ENCODE measurements at regions not wholly inside any gene's neighbourhood (a gene's known extent, or its start where the extent isn't known, plus 50 kb on each side); places are given as distances from the start of the nearest gene placed in this dataset.

GRCh38 chr22:48934446-48934845 lies 893.2 kb downstream of the BRD1 start:
- Histone ChIP-seq H3K4me2 (ENCODE audit: low read length) (no peak overlapping the region), H3K27me3 (ENCODE audit: control insufficient read depth, low read length) (no peaks in the 10 kb centered on the region), H3K79me2 (ENCODE audit: control insufficient read depth, low read length) (no peaks in the 10 kb centered on the region), H3K36me3 (ENCODE audit: control insufficient read depth, low read length) (no peaks in the 10 kb centered on the region), H3K9me2 (replicated peaks; ENCODE audit: control insufficient read depth, low read length) (no peaks in the 10 kb centered on the region), H3K27ac (ENCODE audit: low read depth, low read length) (no peak overlapping the region), H3K9me3 (ENCODE audit: control insufficient read depth, insufficient read depth, low read length) (peaks cover 4% of the 10 kb centered on the region; the same call in 1 of the 2 replicates), H3F3A (ENCODE audit: control insufficient read depth, insufficient read depth) (no peaks in the 10 kb centered on the region), H4K20me1 (ENCODE audit: control insufficient read depth, insufficient read depth, low read depth, low read length) (no peaks in the 10 kb centered on the region), H3K4me1 (ENCODE audit: control insufficient read depth, low read length) (no peaks in the 10 kb centered on the region), H3K4me3 (ENCODE audit: low read length) (no peak overlapping the region)
- TF ChIP-seq, protein P1, sequence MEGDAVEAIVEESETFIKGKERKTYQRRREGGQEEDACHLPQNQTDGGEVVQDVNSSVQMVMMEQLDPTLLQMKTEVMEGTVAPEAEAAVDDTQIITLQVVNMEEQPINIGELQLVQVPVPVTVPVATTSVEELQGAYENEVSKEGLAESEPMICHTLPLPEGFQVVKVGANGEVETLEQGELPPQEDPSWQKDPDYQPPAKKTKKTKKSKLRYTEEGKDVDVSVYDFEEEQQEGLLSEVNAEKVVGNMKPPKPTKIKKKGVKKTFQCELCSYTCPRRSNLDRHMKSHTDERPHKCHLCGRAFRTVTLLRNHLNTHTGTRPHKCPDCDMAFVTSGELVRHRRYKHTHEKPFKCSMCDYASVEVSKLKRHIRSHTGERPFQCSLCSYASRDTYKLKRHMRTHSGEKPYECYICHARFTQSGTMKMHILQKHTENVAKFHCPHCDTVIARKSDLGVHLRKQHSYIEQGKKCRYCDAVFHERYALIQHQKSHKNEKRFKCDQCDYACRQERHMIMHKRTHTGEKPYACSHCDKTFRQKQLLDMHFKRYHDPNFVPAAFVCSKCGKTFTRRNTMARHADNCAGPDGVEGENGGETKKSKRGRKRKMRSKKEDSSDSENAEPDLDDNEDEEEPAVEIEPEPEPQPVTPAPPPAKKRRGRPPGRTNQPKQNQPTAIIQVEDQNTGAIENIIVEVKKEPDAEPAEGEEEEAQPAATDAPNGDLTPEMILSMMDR (IDR thresholded peaks at IDR 0.05; ENCODE audit: low read depth, low read length, poor library complexity, severe bottlenecking), result no peak

DNA sequence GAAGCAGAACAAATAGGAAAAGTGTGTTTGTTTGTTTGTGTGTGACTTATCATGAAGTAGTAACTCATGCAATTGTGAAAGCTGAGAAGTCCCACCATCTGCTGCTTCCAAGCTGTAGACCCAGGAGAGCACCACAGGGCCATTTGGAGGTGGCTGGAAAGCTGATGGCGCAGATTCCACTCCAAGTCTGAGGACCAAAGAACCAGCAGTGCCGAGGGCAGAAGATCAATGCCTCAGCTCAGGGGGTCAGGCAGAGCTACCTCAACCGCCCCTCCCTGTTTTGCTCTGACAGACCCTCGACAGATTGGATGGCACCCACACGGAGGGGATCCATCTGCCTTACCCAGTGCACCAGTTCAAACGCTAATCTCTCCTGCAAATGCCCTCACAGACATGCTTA lies 896.2 kb downstream of the BRD1 start:
- no peaks in the 10 kb centered on the region for H3K9me2 ChIP-seq (replicated peaks; ENCODE audit: control insufficient read depth, low read length)
- TF ChIP-seq EZH2phosphoT487 (IDR thresholded peaks at IDR 0.05; ENCODE audit: borderline replicate concordance, low read length), result no peak
- TF ChIP-seq, protein P1 (IDR thresholded peaks at IDR 0.05; ENCODE audit: low read depth, low read length, poor library complexity, severe bottlenecking), result no peak
- H4K20me1 ChIP-seq (ENCODE audit: control insufficient read depth, insufficient read depth, low read depth, low read length), result no peaks in the 10 kb centered on the region
- no peaks in the 10 kb centered on the region for H3K4me1 ChIP-seq (ENCODE audit: control insufficient read depth, low read length)
- no peak overlapping the region for H3K27ac ChIP-seq (ENCODE audit: low read depth, low read length)
- H3K9me3 ChIP-seq (ENCODE audit: control insufficient read depth, insufficient read depth, low read length), result peaks cover 4% of the 10 kb centered on the region; the same call in 1 of the 2 replicates
- no peaks in the 10 kb centered on the region for H3F3A ChIP-seq (ENCODE audit: control insufficient read depth, insufficient read depth)
- no peak overlapping the region for H3K4me2 ChIP-seq (ENCODE audit: low read length)
- no peaks in the 10 kb centered on the region for H3K27me3 ChIP-seq (ENCODE audit: control insufficient read depth, low read length)
- H3K4me3 ChIP-seq (ENCODE audit: low read length), result no peak overlapping the region
- H3K79me2 ChIP-seq (ENCODE audit: control insufficient read depth, low read length), result no peaks in the 10 kb centered on the region
- no peaks in the 10 kb centered on the region for H3K36me3 ChIP-seq (ENCODE audit: control insufficient read depth, low read length)

GRCh38 chr22:48929276-48929790 lies 898.3 kb downstream of the BRD1 start:
- Histone ChIP-seq H3K27ac (ENCODE audit: low read depth, low read length) (no peak overlapping the region), H3K4me3 (ENCODE audit: low read length) (no peak overlapping the region), H3K79me2 (ENCODE audit: control insufficient read depth, low read length) (no peaks in the 10 kb centered on the region), H3K4me2 (ENCODE audit: low read length) (no peak overlapping the region), H3K9me3 (ENCODE audit: control insufficient read depth, insufficient read depth, low read length) (peaks cover 2% of the 10 kb centered on the region; the same call in 1 of the 2 replicates), H4K20me1 (ENCODE audit: control insufficient read depth, insufficient read depth, low read depth, low read length) (no peaks in the 10 kb centered on the region), H3K4me1 (ENCODE audit: control insufficient read depth, low read length) (no peaks in the 10 kb centered on the region), H3K36me3 (ENCODE audit: control insufficient read depth, low read length) (no peaks in the 10 kb centered on the region), H3K27me3 (ENCODE audit: control insufficient read depth, low read length) (no peaks in the 10 kb centered on the region), H3K9me2 (replicated peaks; ENCODE audit: control insufficient read depth, low read length) (no peaks in the 10 kb centered on the region), H3F3A (ENCODE audit: control insufficient read depth, insufficient read depth) (no peaks in the 10 kb centered on the region)
- TF ChIP-seq, protein P1 (IDR thresholded peaks at IDR 0.05; ENCODE audit: low read depth, low read length, poor library complexity, severe bottlenecking), result no peak
- TF ChIP-seq EZH2phosphoT487 (IDR thresholded peaks at IDR 0.05; ENCODE audit: borderline replicate concordance, low read length), result no peak
